ENCODE measurements at regions not wholly inside any gene's neighbourhood (a gene's known extent, or its start where the extent isn't known, plus 50 kb on each side); places are given as distances from the start of the nearest gene placed in this dataset.

DNA sequence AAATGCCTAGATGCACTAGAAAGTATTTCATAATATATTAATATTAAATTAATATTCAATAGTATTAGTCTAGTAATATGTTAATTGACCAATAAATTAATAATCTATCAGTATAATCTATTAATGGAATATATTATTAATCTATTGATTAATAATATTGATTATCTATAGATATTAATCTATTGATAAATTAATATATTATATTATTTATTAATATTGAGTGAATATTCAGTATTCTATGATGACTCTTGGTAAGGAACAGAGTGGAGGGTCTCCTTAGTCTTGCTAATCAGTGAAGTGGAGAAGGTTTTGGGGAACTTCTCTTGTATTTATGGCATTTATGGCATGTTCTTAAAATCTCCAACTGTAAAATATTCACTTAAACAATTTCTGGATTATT is 679.3 kb upstream of the FLRT2 start:
- no peak overlapping the region for H3K27ac Mint-ChIP-seq
- Histone ChIP-seq H3K27ac (ENCODE audit: low read depth in 1 of 2, low read length in 2 of 2) (no peak overlapping the region), H3K4me3 (replicated peaks in 1 of 3; ENCODE audit: low read depth in 2 of 3, low read length in 3 of 3) (no peak overlapping the region), H3K4me1 (ENCODE audit: control insufficient read depth in 1 of 2, insufficient read depth in 2 of 2, low read length in 2 of 2) (no peaks in the 10 kb centered on the region), H2AFZ (ENCODE audit: insufficient read depth, low read depth, low read length, poor library complexity, severe bottlenecking) (no peak overlapping the region), H4K20me1 (ENCODE audit: insufficient read depth, low read length) (no peaks in the 10 kb centered on the region), H3K79me2 (ENCODE audit: insufficient read depth, low read length) (no peaks in the 10 kb centered on the region), H3K4me2 (replicated peaks; ENCODE audit: extremely low read depth, low read length, poor library complexity, severe bottlenecking) (no peak overlapping the region), H3K9me3 (replicated peaks in 1 of 2; ENCODE audit: control insufficient read depth in 1 of 2, insufficient read depth in 1 of 2, low read length in 2 of 2) (no peaks in the 10 kb centered on the region), H3K36me3 (replicated peaks in 1 of 2; ENCODE audit: control insufficient read depth in 1 of 2, insufficient read depth in 2 of 2, low read length in 2 of 2) (no peaks in the 10 kb centered on the region), H3K9ac (ENCODE audit: insufficient read depth, low read length, poor library complexity, severe bottlenecking) (no peak overlapping the region), H3K27me3 (ENCODE audit: control insufficient read depth in 2 of 2, insufficient read depth in 2 of 2, low read length in 2 of 2) (no peaks in the 10 kb centered on the region)
- no peak for DNase-seq
- H3K4me1 Mint-ChIP-seq, result no peaks in the 10 kb centered on the region
- H3K27me3 Mint-ChIP-seq (ENCODE audit: low read depth in 3 of 3), result no peaks in the 10 kb centered on the region
- H3K4me3 Mint-ChIP-seq, result no peak overlapping the region
- no peaks in the 10 kb centered on the region for H3K36me3 Mint-ChIP-seq
- TF ChIP-seq, protein P1, sequence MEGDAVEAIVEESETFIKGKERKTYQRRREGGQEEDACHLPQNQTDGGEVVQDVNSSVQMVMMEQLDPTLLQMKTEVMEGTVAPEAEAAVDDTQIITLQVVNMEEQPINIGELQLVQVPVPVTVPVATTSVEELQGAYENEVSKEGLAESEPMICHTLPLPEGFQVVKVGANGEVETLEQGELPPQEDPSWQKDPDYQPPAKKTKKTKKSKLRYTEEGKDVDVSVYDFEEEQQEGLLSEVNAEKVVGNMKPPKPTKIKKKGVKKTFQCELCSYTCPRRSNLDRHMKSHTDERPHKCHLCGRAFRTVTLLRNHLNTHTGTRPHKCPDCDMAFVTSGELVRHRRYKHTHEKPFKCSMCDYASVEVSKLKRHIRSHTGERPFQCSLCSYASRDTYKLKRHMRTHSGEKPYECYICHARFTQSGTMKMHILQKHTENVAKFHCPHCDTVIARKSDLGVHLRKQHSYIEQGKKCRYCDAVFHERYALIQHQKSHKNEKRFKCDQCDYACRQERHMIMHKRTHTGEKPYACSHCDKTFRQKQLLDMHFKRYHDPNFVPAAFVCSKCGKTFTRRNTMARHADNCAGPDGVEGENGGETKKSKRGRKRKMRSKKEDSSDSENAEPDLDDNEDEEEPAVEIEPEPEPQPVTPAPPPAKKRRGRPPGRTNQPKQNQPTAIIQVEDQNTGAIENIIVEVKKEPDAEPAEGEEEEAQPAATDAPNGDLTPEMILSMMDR (IDR thresholded peaks at IDR 0.05), result no peak
- peaks cover 0 to 7% (median 2%) of the 10 kb centered on the region in 7 donors for H3K9me3 Mint-ChIP-seq
- intact Hi-C loops (cut with micrococcal nuclease), result no loop called here

DNA sequence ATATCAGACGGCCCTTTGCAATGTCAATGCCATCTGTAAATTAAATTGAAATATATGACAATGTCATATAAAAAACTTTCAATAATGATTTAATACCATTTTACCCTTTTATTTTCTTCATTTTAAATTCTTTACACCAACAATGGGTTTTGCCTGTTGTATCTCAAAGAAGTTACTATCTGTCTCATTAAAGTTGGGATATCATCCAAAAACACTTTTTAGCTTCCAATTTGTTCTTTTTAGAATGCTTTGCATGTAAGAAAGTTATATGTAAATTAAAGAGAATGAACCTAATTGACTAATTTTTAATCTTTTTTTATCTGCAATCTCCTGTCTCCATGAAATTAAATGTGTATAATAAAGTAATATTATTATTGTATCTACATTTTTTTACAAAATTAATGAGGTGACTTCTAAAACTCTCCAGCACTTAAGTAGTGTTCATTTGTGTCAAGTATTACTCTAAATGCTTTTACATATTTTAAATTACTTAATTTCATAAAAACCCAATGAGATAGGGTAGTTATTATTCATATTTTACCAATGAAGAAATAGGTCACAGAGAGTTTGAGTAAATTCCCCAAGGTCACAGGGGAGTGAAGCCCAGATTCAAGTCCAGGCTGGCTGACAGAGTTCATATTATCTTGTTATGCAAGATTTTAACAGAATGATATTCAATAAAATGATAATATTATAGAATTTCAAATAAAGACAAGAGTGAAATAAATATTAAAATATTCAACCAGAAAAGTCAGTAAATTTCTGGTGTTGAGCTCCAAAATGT is 673.0 kb upstream of the FLRT2 start:
- H3K27ac Mint-ChIP-seq, result no peak overlapping the region
- no peaks in the 10 kb centered on the region for H3K79me2 ChIP-seq (ENCODE audit: insufficient read depth, low read length)
- peaks cover 0 to 7% (median 3%) of the 10 kb centered on the region in 7 donors for H3K9me3 Mint-ChIP-seq
- no peak overlapping the region for H3K4me2 ChIP-seq (replicated peaks; ENCODE audit: extremely low read depth, low read length, poor library complexity, severe bottlenecking)
- no peak overlapping the region for H2AFZ ChIP-seq (ENCODE audit: insufficient read depth, low read depth, low read length, poor library complexity, severe bottlenecking)
- no peaks in the 10 kb centered on the region for H3K4me1 ChIP-seq (ENCODE audit: control insufficient read depth in 1 of 2, insufficient read depth in 2 of 2, low read length in 2 of 2)
- no peak overlapping the region for H3K9ac ChIP-seq (ENCODE audit: insufficient read depth, low read length, poor library complexity, severe bottlenecking)
- H4K20me1 ChIP-seq (ENCODE audit: insufficient read depth, low read length), result no peaks in the 10 kb centered on the region
- no peaks in the 10 kb centered on the region for H3K36me3 Mint-ChIP-seq
- H3K4me3 Mint-ChIP-seq, result no peak overlapping the region
- intact Hi-C loops (cut with micrococcal nuclease), result no loop called here
- H3K27me3 Mint-ChIP-seq (ENCODE audit: low read depth in 3 of 3), result peaks cover 0 to 2% (median 0%) of the 10 kb centered on the region in 3 donors
- no peak overlapping the region for H3K27ac ChIP-seq (ENCODE audit: low read depth in 1 of 2, low read length in 2 of 2)
- no peaks in the 10 kb centered on the region for H3K4me1 Mint-ChIP-seq
- TF ChIP-seq, protein P1 (IDR thresholded peaks at IDR 0.05), result no peak
- H3K4me3 ChIP-seq (replicated peaks in 1 of 3; ENCODE audit: low read depth in 2 of 3, low read length in 3 of 3), result no peak overlapping the region
- no peak for DNase-seq
- H3K9me3 ChIP-seq (replicated peaks in 1 of 2; ENCODE audit: control insufficient read depth in 1 of 2, insufficient read depth in 1 of 2, low read length in 2 of 2), result peaks cover 0 to 3% of the 10 kb centered on the region in 2 donors
- WGBS (ENCODE audit: insufficient coverage), result no CpG with 5 or more reads among the region's 1 CpG
- H3K27me3 ChIP-seq (ENCODE audit: control insufficient read depth in 2 of 2, insufficient read depth in 2 of 2, low read length in 2 of 2), result no peaks in the 10 kb centered on the region
- no peaks in the 10 kb centered on the region for H3K36me3 ChIP-seq (replicated peaks in 1 of 2; ENCODE audit: control insufficient read depth in 1 of 2, insufficient read depth in 2 of 2, low read length in 2 of 2)

Measured in CD14-positive monocyte (primary cell).